IMR-90 (cell line): ENCODE measurements at regions not wholly inside any gene's neighbourhood (a gene's known extent, or its start where the extent isn't known, plus 50 kb on each side); places are given as distances from the start of the nearest gene placed in this dataset.

Experiments
- ATAC-seq: fragments of 200-7000 bp; cut with Tn5 transposase; 2 replicates; pipeline ENCODE4 v1.9.1; 2020; ENCODE audit warnings: low read depth, mild to moderate bottlenecking, moderate library complexity
- BruUV-seq: library from RNA; stranded (reverse); fragments of 400-500 nt; replicated peaks from 2 replicates; lab custom pipeline; 2021; lab: Mats Ljungman, UMichigan
- CTCF ChIA-PET: fragments of 300-600 bp; formaldehyde crosslinking; extraction: SDS; loops from one replicate; lab custom pipeline; 2021; ENCODE audit warnings: antibody characterized with exemption; lab: Yijun Ruan, JAX
- POLR2A ChIA-PET: fragments of 300-600 bp; sonication (Branson Sonifier 250); formaldehyde crosslinking; loops from one replicate; lab custom pipeline; 2022; ENCODE audit warnings: antibody characterized with exemption; ENCODE audit not compliant: unreplicated experiment; lab: Charles Lee
- DNase-seq: peaks from one replicate; pipeline ENCODE4 v3.0.0; 2013
- H2AFZ ChIP-seq: replicated peaks from 2 replicates; pipeline ENCODE3; 2013; ENCODE audit warnings: low read length, mild to moderate bottlenecking; ENCODE audit not compliant: poor library complexity
- H2AK5ac ChIP-seq: 2 replicates; pipeline ENCODE4 v1.6.1; 2013; ENCODE audit warnings: low read depth, low read length, inconsistent platforms
- H2AK9ac ChIP-seq: replicated peaks from 2 replicates; pipeline ENCODE3; 2013; ENCODE audit warnings: mild to moderate bottlenecking, low read depth, low read length, moderate library complexity; ENCODE audit not compliant: poor library complexity
- H2BK120ac ChIP-seq: 2 replicates; pipeline ENCODE4 v1.6.1; 2013; ENCODE audit warnings: low read depth, low read length, inconsistent platforms
- H2BK15ac ChIP-seq: 3 replicates; pipeline ENCODE4 v1.6.1; 2013; ENCODE audit warnings: low read depth, low read length, inconsistent platforms
- H2BK20ac ChIP-seq: 2 replicates; pipeline ENCODE4 v1.6.1; 2013; ENCODE audit warnings: low read depth, mild to moderate bottlenecking, inconsistent platforms, low read length, moderate library complexity
- H2BK5ac ChIP-seq: 2 replicates; pipeline ENCODE4 v1.6.1; 2013; ENCODE audit warnings: mild to moderate bottlenecking, low read depth, low read length, inconsistent platforms; ENCODE audit not compliant: poor library complexity, severe bottlenecking
- H3K14ac ChIP-seq: replicated peaks from 2 replicates; pipeline ENCODE4 v1.6.1; 2013; ENCODE audit warnings: low read depth, low read length, inconsistent platforms
- H3K18ac ChIP-seq: 2 replicates; pipeline ENCODE4 v1.6.1; 2013; ENCODE audit warnings: low read depth, low read length, control low read depth
- H3K23ac ChIP-seq: 2 replicates; pipeline ENCODE4 v1.6.1; 2013; ENCODE audit warnings: low read depth, low read length, inconsistent platforms
- H3K27ac ChIP-seq: 2 replicates; pipeline ENCODE4 v1.5.1; 2013; ENCODE audit warnings: mild to moderate bottlenecking, control low read depth, low read length; ENCODE audit not compliant: insufficient read depth
- H3K27me3 ChIP-seq: 2 replicates; pipeline ENCODE4 v1.6.1; 2013; ENCODE audit warnings: low read length; ENCODE audit not compliant: control insufficient read depth, insufficient read depth
- H3K36me3 ChIP-seq: 2 replicates; pipeline ENCODE4 v1.6.1; 2013; ENCODE audit warnings: low read length, mixed read lengths; ENCODE audit not compliant: control insufficient read depth, insufficient read depth
- H3K4ac ChIP-seq: 2 replicates; pipeline ENCODE4 v1.6.1; 2013; ENCODE audit warnings: low read depth, low read length, inconsistent platforms
- H3K4me1 ChIP-seq: 2 replicates; pipeline ENCODE4 v1.6.1; 2013; ENCODE audit warnings: low read length, mixed read lengths; ENCODE audit not compliant: control insufficient read depth, insufficient read depth
- H3K4me2 ChIP-seq: 2 replicates; pipeline ENCODE4 v1.6.1; 2013; ENCODE audit warnings: low read depth, mild to moderate bottlenecking, control low read depth, low read length, moderate library complexity
- H3K4me3 ChIP-seq: 2 replicates; pipeline ENCODE4 v1.5.1; 2013; ENCODE audit warnings: low read depth, mild to moderate bottlenecking, control low read depth, low read length, moderate library complexity; ENCODE audit not compliant: insufficient read depth
- H3K56ac ChIP-seq: 2 replicates; pipeline ENCODE4 v1.6.1; 2013; ENCODE audit warnings: low read length, inconsistent platforms; ENCODE audit not compliant: insufficient read depth; ENCODE audit errors: extremely low read depth
- H3K79me1 ChIP-seq, 2 experiments: 2 replicates each; pipeline ENCODE4 v1.6.1; 2013; ENCODE audit warnings: low read length in 2 of 2, inconsistent platforms in 1 of 2, low read depth in 1 of 2
- H3K9ac ChIP-seq: 2 replicates; pipeline ENCODE4 v1.6.1; 2013; ENCODE audit warnings: low read depth, low read length, control low read depth
- H3K9me1 ChIP-seq: 2 replicates; pipeline ENCODE4 v1.6.1; 2013; ENCODE audit warnings: low read length, inconsistent platforms; ENCODE audit not compliant: insufficient read depth
- H3K9me3 ChIP-seq: 2 replicates; pipeline ENCODE4 v1.6.1; 2013; ENCODE audit warnings: low read length; ENCODE audit not compliant: control insufficient read depth, insufficient read depth
- H4K20me1 ChIP-seq: 2 replicates; pipeline ENCODE4 v1.6.1; 2013; ENCODE audit warnings: low read length, inconsistent platforms; ENCODE audit not compliant: insufficient read depth
- H4K5ac ChIP-seq: 2 replicates; pipeline ENCODE4 v1.6.1; 2013; ENCODE audit warnings: mild to moderate bottlenecking, low read depth, low read length, control low read depth
- H4K8ac ChIP-seq, 2 experiments: 2 replicates each; pipeline ENCODE4 v1.6.1; 2013; ENCODE audit warnings: low read depth in 2 of 2, low read length in 2 of 2, control low read depth in 1 of 2, inconsistent platforms in 1 of 2
- H4K91ac ChIP-seq: 2 replicates; pipeline ENCODE4 v1.6.1; 2013; ENCODE audit warnings: low read depth, low read length, inconsistent platforms; ENCODE audit not compliant: insufficient read depth
- BHLHE40 ChIP-seq: fragments of 150-350 bp; IDR thresholded peaks from 2 replicates; pipeline ENCODE4 v1.6.1; 2016; ENCODE audit warnings: mild to moderate bottlenecking, low read depth, low read length
- CEBPB ChIP-seq: IDR thresholded peaks from 2 replicates; pipeline ENCODE4 v1.6.1; 2012; ENCODE audit warnings: low read depth, low read length, improper control_type of control experiment
- CHD1 ChIP-seq: IDR thresholded peaks from 2 replicates; pipeline ENCODE4 v1.6.1; 2012; ENCODE audit warnings: low read depth, low read length, improper control_type of control experiment
- CTCF ChIP-seq: conservative IDR thresholded peaks from 2 replicates; pipeline ENCODE4 v1.5.1; 2012; ENCODE audit warnings: mild to moderate bottlenecking, low read depth, low read length, improper control_type of control experiment
- ELK1 ChIP-seq: fragments of 150-350 bp; IDR thresholded peaks from 2 replicates; pipeline ENCODE4 v1.6.1; 2016; ENCODE audit warnings: low read depth, mild to moderate bottlenecking, low read length, moderate library complexity, borderline replicate concordance
- FOS ChIP-seq: fragments of 150-350 bp; IDR thresholded peaks from 2 replicates; pipeline ENCODE4 v1.6.1; 2016; ENCODE audit warnings: low read depth, low read length
- MAFK ChIP-seq: IDR thresholded peaks from 2 replicates; pipeline ENCODE4 v1.6.1; 2012; ENCODE audit warnings: low read depth, low read length, improper control_type of control experiment
- MAZ ChIP-seq: IDR thresholded peaks from 2 replicates; pipeline ENCODE4 v1.6.1; 2012; ENCODE audit warnings: low read depth, mild to moderate bottlenecking, low read length, improper control_type of control experiment, moderate library complexity, borderline replicate concordance
- NFE2L2 ChIP-seq: fragments of 150-350 bp; IDR thresholded peaks from 2 replicates; pipeline ENCODE4 v1.6.1; 2016; ENCODE audit warnings: low read depth, mild to moderate bottlenecking, low read length
- RAD21 ChIP-seq: IDR thresholded peaks from 2 replicates; pipeline ENCODE4 v1.6.1; 2012; ENCODE audit warnings: low read length, improper control_type of control experiment
- RCOR1 ChIP-seq: IDR thresholded peaks from 2 replicates; pipeline ENCODE4 v1.6.1; 2012; ENCODE audit warnings: mild to moderate bottlenecking, low read length, improper control_type of control experiment; ENCODE audit not compliant: insufficient replicate concordance
- SMC3 ChIP-seq: fragments of 150-350 bp; IDR thresholded peaks from 2 replicates; pipeline ENCODE4 v1.6.1; 2016; ENCODE audit warnings: low read depth, mild to moderate bottlenecking, antibody characterized with exemption, low read length, moderate library complexity
- USF2 ChIP-seq: fragments of 150-350 bp; IDR thresholded peaks from 2 replicates; pipeline ENCODE4 v1.6.1; 2017; ENCODE audit warnings: mild to moderate bottlenecking, antibody characterized with exemption, low read length, low read depth
- WGBS, 2 experiments: methylation state at CpG; one replicate each; pipeline versions ENCODE4 v1.1.5 to v1.1.7; 2013; ENCODE audit warnings: missing lambda C conversion rate in 2 of 2; ENCODE audit not compliant: insufficient read length in 1 of 2; ENCODE audit errors: extremely low coverage in 2 of 2; 5-methylcytosine and 5-hydroxymethylcytosine counted together
- dilution Hi-C: fragments of 300-500 bp; cut with HindIII; formaldehyde crosslinking; loops from one replicate; pipeline ENCODE4 v1.14.3; 2018; ENCODE audit warnings: low sequenced_read_pairs; ENCODE audit not compliant: unreplicated experiment
- in situ Hi-C: fragments of 300-500 bp; cut with MboI; formaldehyde crosslinking; loops from 3 replicates; pipeline ENCODE4 v1.14.3; 2019; ENCODE audit warnings: low sequenced_read_pairs, inconsistent platforms, mixed read lengths
- intact Hi-C: fragments of 100-400 bp; cut with micrococcal nuclease; formaldehyde crosslinking; loops from 2 replicates; pipeline ENCODE4 v1.10.0; 2022

- no TSS peak for BruUV-seq
- no peak overlapping the region for H3K4me2 ChIP-seq
- H3K79me1 ChIP-seq = no peaks in the 10 kb centered on the region
- TF ChIP-seq MAFK = no peak
- TF ChIP-seq FOS = no peak
- TF ChIP-seq RAD21 = no peak
- TF ChIP-seq CEBPB = no peak
- no peak for TF ChIP-seq BHLHE40
- TF ChIP-seq RCOR1 = no peak
- TF ChIP-seq NFE2L2 = no peak
- no peak for TF ChIP-seq CTCF
- no peak for TF ChIP-seq USF2
- TF ChIP-seq CHD1 = no peak
- no peak for TF ChIP-seq ELK1
- TF ChIP-seq MAZ = no peak
- TF ChIP-seq SMC3 = no peak
- no peak overlapping the region for H3K14ac ChIP-seq
- no peak overlapping the region for H3K4me3 ChIP-seq
- H2AK5ac ChIP-seq = no peak overlapping the region
- H3K9me1 ChIP-seq = no peaks in the 10 kb centered on the region
- no peaks in the 10 kb centered on the region for H4K20me1 ChIP-seq
- no peak overlapping the region for H3K23ac ChIP-seq
- H3K36me3 ChIP-seq = no peaks in the 10 kb centered on the region
- no peak overlapping the region for H2AK9ac ChIP-seq
- no peak overlapping the region for H2BK120ac ChIP-seq
- ATAC-seq (no peak), DNase-seq (peak; percentile 47)
- no peak overlapping the region for H3K27ac ChIP-seq
- no peak overlapping the region for H2BK15ac ChIP-seq
- H3K18ac ChIP-seq = no peak overlapping the region
- no peak overlapping the region for H3K56ac ChIP-seq
- intact Hi-C loops = no loop called here
- POLR2A ChIA-PET = no interaction called here
- H3K27me3 ChIP-seq = no peaks in the 10 kb centered on the region
- WGBS, 2 experiments = no CpG with 5 or more reads among the region's 1 CpG
- H2BK20ac ChIP-seq = no peak overlapping the region
- H2BK5ac ChIP-seq = no peak overlapping the region
- peaks cover 6% of the 10 kb centered on the region for H3K4me1 ChIP-seq
- peak overlapping the region in 1 of 2 experiments; percentile 34; a peak in 1 of 4 replicates for H4K8ac ChIP-seq
- in situ Hi-C loops = no loop called here
- no peak overlapping the region for H3K9ac ChIP-seq
- H3K4ac ChIP-seq = no peak overlapping the region
- dilution Hi-C loops = no loop called here
- no peak overlapping the region for H4K5ac ChIP-seq
- no peak overlapping the region for H4K91ac ChIP-seq
- H3K9me3 ChIP-seq = no peaks in the 10 kb centered on the region
- CTCF ChIA-PET = no interaction called here
- no peak overlapping the region for H2AFZ ChIP-seq
These were observed 198.9 kb upstream of the RND3 start for GRCh38 chr2:150686391-150686790.
